ENCODE measurements at regions not wholly inside any gene's neighbourhood (a gene's known extent, or its start where the extent isn't known, plus 50 kb on each side); places are given as distances from the start of the nearest gene placed in this dataset.
"Not testable (repeated sequence)": the region's sequence is repeated elsewhere in the genome, so short reads cannot be mapped to it uniquely, and the experiment has no call there.

- Histone ChIP-seq H3K36me3 (no peaks in the 10 kb centered on the region), H3K9me3 (no peaks in the 10 kb centered on the region), H3K4me3 (no peak overlapping the region), H3K27ac (no peak overlapping the region), H3K27me3 (no peaks in the 10 kb centered on the region), H3K4me1 (no peaks in the 10 kb centered on the region)
- DNase-seq (ENCODE audit: extremely low spot score in 2 of 2) = no peak
- intact Hi-C loops (cut with DNase I) = no loop called here
- TF ChIP-seq CTCF (IDR thresholded peaks at IDR 0.05) (no peak), POLR2A (IDR thresholded peaks at IDR 0.05) (no peak), POLR2AphosphoS5 (IDR thresholded peaks at IDR 0.05; ENCODE audit: insufficient read depth in 1 of 2, low read depth in 1 of 2) (no peak)
These were observed 130.9 kb upstream of the SAMSN1 start for GRCh38 chr21:14677013-14677412.

- no peaks in the 10 kb centered on the region for H3K4me1 ChIP-seq
- DNase-seq (ENCODE audit: extremely low spot score in 2 of 2) = no peak
- H3K9me3 ChIP-seq = no peaks in the 10 kb centered on the region
- TF ChIP-seq POLR2A (IDR thresholded peaks at IDR 0.05) (no peak), CTCF (IDR thresholded peaks at IDR 0.05) (no peak), POLR2AphosphoS5 (IDR thresholded peaks at IDR 0.05; ENCODE audit: insufficient read depth in 1 of 2, low read depth in 1 of 2) (no peak)
- no peak overlapping the region for H3K27ac ChIP-seq
- intact Hi-C loops (cut with DNase I) = no loop called here
- no peaks in the 10 kb centered on the region for H3K36me3 ChIP-seq
- no peaks in the 10 kb centered on the region for H3K27me3 ChIP-seq
- no peak overlapping the region for H3K4me3 ChIP-seq
These were observed 129.8 kb upstream of the SAMSN1 start for GRCh38 chr21:14675774-14676530.

GRCh38 chr21:14673649-14674048 is 127.5 kb upstream of the SAMSN1 start:
- H3K4me3 ChIP-seq = no peak overlapping the region
- no peak for DNase-seq (ENCODE audit: extremely low spot score in 2 of 2)
- H3K36me3 ChIP-seq = no peaks in the 10 kb centered on the region
- H3K27ac ChIP-seq = no peak overlapping the region
- TF ChIP-seq CTCF (IDR thresholded peaks at IDR 0.05) (no peak), POLR2A (IDR thresholded peaks at IDR 0.05) (no peak), POLR2AphosphoS5 (IDR thresholded peaks at IDR 0.05; ENCODE audit: insufficient read depth in 1 of 2, low read depth in 1 of 2) (no peak)
- H3K27me3 ChIP-seq = no peaks in the 10 kb centered on the region
- H3K4me1 ChIP-seq = no peaks in the 10 kb centered on the region
- H3K9me3 ChIP-seq = no peaks in the 10 kb centered on the region
- intact Hi-C loops (cut with DNase I) = no loop called here

- DNase-seq (ENCODE audit: extremely low spot score in 2 of 2) = no peak
- no peak overlapping the region for H3K4me3 ChIP-seq
- no peaks in the 10 kb centered on the region for H3K27me3 ChIP-seq
- H3K36me3 ChIP-seq = no peaks in the 10 kb centered on the region
- no peak for TF ChIP-seq POLR2AphosphoS5 (IDR thresholded peaks at IDR 0.05; ENCODE audit: insufficient read depth in 1 of 2, low read depth in 1 of 2)
- no peak for TF ChIP-seq CTCF (IDR thresholded peaks at IDR 0.05)
- TF ChIP-seq POLR2A (IDR thresholded peaks at IDR 0.05) = no peak
- intact Hi-C loops (cut with DNase I) = no loop called here
- no peaks in the 10 kb centered on the region for H3K4me1 ChIP-seq
- H3K27ac ChIP-seq = no peak overlapping the region
- no peaks in the 10 kb centered on the region for H3K9me3 ChIP-seq
These were observed 126.4 kb upstream of the SAMSN1 start for GRCh38 chr21:14672466-14672865.

GRCh38 chr21:14670409-14670808 is 124.3 kb upstream of the SAMSN1 start:
- Histone ChIP-seq H3K36me3 (no peaks in the 10 kb centered on the region), H3K4me3 (no peak overlapping the region), H3K4me1 (no peaks in the 10 kb centered on the region), H3K27ac (no peak overlapping the region), H3K27me3 (no peaks in the 10 kb centered on the region), H3K9me3 (no peaks in the 10 kb centered on the region)
- intact Hi-C loops (cut with DNase I) = no loop called here
- no peak for DNase-seq (ENCODE audit: extremely low spot score in 2 of 2)
- TF ChIP-seq POLR2A (IDR thresholded peaks at IDR 0.05) = no peak
- TF ChIP-seq CTCF (IDR thresholded peaks at IDR 0.05) = no peak
- TF ChIP-seq POLR2AphosphoS5 (IDR thresholded peaks at IDR 0.05; ENCODE audit: insufficient read depth in 1 of 2, low read depth in 1 of 2) = no peak

GRCh38 chr21:14669092-14669491 is 123.0 kb upstream of the SAMSN1 start:
- DNase-seq (ENCODE audit: extremely low spot score in 2 of 2); H3K4me3 ChIP-seq; H3K4me1 ChIP-seq; H3K27ac ChIP-seq; H3K9me3 ChIP-seq; H3K36me3 ChIP-seq; intact Hi-C loops (cut with DNase I); H3K27me3 ChIP-seq: not testable (repeated sequence)
